ENCODE measurements at regions not wholly inside any gene's neighbourhood (a gene's known extent, or its start where the extent isn't known, plus 50 kb on each side); places are given as distances from the start of the nearest gene placed in this dataset.
"Not testable (repeated sequence)": the region's sequence is repeated elsewhere in the genome, so short reads cannot be mapped to it uniquely, and the experiment has no call there.

DNA sequence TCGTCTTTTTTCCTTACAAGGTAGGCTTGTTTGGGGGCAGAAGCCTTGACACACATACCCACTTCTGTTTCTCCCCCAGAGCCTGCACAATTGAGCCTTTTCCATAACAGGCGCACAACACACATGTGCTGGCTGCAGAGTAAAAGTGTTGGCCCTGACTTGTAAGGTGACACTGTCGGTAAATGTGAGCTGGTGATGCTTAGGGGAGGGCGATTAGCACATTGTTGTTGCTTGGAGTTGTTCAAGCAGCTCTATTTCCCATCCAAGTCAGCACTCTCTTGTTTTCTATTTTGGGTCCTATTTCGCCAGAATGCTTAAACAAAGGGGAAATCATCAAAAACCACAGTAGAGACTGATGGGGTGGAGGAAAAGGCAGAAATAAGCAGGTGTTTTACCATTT, 51.9 kb upstream of the PTPRJ start:
- DNase-seq: peak; percentile 72

DNA sequence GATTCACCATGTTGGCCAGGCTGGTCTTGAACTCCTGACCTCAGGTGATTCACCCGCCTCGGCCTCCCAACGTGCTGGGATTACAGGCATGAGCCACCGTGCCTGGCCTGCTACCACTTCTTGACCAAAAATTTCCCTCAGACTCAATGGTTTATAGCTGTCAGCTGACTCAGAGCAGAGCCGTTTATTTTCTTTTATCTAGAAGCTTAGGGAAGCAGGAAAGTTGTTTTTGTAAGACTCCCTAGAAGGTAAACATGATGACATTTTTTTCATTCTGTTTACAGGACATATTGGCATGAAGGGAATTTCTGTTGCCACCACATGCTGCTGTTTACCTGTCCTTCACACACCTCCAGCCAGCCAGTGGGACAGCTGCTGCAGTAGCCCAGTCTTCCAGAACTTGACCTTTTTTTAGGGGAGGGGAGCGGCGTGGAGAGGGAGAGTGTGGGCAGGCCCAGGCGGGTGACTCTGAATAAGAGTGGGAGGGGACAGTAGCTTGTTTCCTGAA, 56.1 kb upstream of the PTPRJ start:
- DNase-seq: peak; percentile 9

- DNase-seq: no peak
Measured at GRCh38 chr11:47923667-47924066, 56.7 kb upstream of the PTPRJ start.

DNA sequence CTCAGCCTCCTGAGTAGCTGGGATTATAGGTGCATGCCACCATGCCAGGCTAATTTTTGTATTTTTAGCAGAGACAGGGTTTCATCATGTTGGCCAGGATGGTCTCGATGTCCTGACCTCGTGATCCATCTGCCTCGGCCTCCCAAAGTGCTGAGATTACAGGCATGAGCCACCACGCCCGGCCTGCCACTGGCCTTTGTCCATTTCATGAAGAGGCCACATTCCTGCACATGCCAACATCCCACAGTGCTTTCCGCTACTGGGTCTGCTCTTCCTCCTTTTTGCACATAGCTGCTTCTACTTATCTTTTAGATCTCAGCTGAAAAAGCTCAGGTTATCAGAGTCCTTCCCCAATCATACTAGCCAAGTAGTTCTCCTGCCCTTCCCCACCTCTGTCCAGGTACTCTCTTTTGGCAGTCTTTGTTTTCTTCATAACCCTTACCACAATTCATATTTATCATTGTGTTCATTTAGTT, 59.2 kb upstream of the PTPRJ start:
- DNase-seq: not testable (repeated sequence)

DNA sequence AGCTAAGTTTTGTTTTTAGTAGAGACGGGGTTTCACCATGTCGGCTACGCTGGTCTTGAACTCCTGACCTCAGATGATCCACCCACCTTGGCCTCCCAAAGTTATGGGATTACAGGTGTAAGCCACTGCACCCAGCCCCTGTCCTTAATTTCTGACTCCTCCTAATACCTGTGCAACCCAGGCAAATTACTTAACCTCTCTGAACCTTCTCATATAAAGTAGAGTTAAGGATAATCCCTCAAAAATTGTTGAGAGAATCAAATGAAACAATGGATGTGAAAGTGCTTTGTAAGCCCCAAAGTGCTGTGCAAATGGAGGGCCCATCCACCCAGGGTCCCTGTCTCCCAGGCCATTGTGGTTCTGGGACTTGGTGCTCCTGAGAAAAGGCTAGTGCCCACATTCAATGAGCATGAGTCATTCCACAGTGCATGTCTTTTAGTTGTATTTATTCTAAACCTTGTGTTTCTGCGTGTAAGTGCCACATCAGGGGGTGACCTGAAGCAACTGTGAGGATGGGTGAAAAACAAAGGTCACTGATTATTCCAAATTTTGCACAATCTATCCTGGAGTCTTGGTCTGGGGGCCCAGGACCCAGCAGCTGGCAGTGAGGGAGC, 61.4 kb upstream of the PTPRJ start:
- DNase-seq: no peak

GRCh38 chr11:47918370-47918690, 62.0 kb upstream of the PTPRJ start:
- no peak for DNase-seq

GRCh38 chr11:47917599-47918369, 62.6 kb upstream of the PTPRJ start:
- peak; percentile 97 for DNase-seq

- no peak for DNase-seq
Measured at GRCh38 chr11:47916361-47916841, 64.0 kb upstream of the PTPRJ start.

- DNase-seq: no peak
Measured at GRCh38 chr11:47915783-47916182, 64.6 kb upstream of the PTPRJ start.

DNA sequence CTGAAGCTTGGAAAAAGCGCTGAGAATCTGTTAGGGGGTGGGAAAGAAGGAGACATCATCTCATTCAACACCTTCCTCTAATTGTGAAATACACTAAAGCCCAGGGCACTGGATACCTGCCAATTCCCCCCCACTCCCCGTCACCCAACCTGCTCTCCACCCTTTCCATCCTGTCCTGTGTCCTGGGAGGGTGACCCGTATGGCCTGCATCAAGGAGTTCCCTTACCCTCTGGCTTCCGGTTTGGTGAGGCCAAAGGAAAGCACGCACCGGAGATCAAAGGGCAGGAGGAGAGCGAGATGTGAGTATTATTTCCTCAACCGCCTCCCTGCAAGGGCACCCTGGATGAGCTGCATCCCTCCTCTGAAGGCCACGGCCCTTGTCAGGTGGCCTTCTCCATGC, 65.0 kb upstream of the PTPRJ start:
- no peak for DNase-seq

- no peak for DNase-seq
Measured at GRCh38 chr11:47914743-47915142, 65.6 kb upstream of the PTPRJ start.

- DNase-seq: no peak
Measured at GRCh38 chr11:47913529-47914244, 65.5 kb upstream of the NUP160 start.

DNA sequence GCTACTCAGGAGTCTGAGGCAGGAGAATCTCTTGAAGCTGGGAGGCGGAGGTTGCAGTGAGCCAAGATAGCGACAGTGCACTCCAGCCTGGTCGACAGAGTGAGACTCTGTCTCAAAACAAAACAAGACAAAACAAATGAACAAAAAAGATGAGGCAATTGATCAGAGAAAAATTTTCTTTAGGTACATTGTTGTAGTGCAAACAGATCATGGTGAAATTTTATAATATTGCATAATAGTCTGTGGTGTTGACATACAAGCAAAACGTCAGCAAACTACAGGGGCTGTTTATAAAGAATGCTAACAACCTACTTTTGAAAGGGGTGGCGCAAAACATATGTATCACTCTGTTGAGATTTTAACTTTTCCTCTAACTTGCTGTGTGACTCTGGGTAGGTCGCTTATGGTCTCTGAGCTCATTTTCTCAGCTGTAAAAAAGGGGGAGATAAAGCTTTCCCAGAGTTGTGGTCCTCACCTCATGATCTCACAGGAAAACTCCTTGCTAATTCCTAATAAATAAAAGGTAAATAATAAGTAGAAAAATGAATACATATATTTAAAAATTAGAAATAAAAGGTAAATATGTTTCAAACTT, 64.8 kb upstream of the NUP160 start:
- peak; percentile 13 for DNase-seq

- DNase-seq: no peak
Measured at GRCh38 chr11:47911149-47911548, 63.0 kb upstream of the NUP160 start.

DNA sequence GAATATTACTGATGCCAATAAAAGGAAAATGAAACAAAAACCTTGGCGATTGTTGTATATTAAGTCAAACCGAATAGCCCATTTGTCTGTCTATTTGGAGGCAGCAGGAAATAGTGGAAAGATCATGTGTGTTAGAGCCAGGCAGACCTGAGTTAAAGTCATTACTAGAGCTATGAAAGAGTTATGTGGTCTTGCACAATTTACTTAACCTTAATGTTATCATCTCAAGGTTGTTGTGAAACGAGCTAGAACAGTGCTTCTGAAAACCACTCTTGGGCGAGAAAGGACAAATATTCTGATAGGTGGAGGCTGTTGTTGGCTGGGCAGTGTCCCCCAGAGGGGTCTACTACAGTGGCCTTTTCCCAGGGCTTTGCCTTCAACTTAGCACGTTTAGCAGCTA, 60.0 kb upstream of the NUP160 start:
- peak; percentile 77 for DNase-seq

DNA sequence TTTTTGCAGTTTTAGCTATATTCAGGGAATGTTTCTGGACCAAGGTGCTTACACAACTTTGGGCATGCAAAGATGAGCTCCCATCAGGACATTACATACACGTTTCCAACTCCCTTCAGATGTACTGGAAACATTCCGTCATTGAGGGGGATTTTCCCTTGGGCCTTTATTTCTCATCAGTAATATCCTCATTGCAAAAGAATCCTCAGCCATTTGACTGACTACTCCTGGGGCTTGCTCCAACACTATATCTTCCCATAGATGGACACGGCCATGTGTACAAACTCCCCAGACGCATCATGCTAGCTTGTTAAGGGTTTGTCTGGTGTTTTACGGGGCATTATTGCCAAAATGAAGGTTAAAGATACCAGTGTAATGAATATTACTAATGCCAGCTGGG, 59.3 kb upstream of the NUP160 start:
- DNase-seq: no peak

DNA sequence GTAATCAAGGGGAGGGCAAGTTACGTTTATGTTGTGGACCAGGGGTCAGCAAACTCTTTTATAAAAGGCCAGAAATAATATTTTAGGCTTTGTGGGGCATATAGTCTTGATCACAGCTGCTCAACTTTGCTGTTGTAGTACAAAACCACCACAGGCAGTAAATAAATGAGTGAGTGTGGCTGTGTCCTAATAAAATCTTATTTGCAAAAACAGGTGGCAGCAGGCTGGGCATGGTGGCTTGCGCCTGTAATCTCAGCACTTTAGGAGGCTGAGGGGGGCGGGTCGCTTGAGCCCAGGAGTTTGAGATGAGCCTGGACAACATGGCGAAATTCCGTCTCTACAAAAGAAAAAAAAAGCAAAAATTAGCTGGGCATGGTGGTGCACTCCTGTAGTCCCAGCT, 57.9 kb upstream of the NUP160 start:
- DNase-seq: no peak

GRCh38 chr11:47905358-47906059, 57.4 kb upstream of the NUP160 start:
- DNase-seq: peak; percentile 77

DNA sequence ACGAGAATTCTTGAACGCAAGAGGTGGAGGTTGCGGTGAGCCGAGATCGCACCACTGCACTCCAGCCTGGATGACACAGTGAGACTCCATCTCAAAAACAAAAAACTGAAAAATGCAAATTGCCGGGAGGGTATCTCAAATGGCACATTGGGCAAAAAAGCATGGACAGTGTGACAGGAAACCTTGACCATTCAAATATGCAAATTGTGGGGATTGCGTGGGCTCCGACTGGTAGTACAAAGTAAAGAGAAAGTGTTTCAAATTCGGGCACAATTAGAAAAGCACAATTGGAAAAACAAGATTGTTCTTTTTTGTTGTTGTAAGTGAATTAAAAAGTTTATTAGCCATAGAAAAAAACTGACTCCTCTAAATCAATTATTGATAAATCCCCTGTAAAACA, 56.7 kb upstream of the NUP160 start:
- no peak for DNase-seq

- DNase-seq: no peak
Measured at GRCh38 chr11:47904048-47904447, 55.9 kb upstream of the NUP160 start.

DNA sequence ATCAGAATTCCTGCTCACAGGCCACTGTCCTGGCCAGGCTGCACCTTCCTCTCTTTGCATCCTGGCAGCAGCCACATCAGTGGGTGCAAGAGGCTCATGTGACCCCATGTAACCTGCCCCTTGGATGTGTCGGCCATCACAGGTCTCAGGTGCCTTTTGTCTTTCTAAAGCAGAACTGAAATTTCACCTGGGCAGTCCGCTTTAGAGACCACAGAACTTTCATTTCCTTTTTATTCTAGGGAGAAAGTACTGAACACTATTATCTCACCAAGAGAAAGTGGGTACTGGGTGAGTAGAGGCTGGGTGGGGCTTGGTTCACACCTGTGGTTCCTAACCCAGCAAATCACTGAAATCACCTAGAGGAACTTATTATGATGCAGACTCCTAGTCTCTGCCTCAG, 51.7 kb upstream of the NUP160 start:
- DNase-seq: peak; percentile 5
